NB4 (cell line): ENCODE measurements at regions not wholly inside any gene's neighbourhood (a gene's known extent, or its start where the extent isn't known, plus 50 kb on each side); places are given as distances from the start of the nearest gene placed in this dataset.

ENCODE experiments used
- DNase-seq: peaks from one replicate; pipeline ENCODE4 v3.0.0; 2010; ENCODE audit warnings: low read depth
- H3K4me3 ChIP-seq: one replicate; pipeline ENCODE4 v1.5.1; 2011; ENCODE audit warnings: mild to moderate bottlenecking, low read depth, low read length, moderate library complexity
- MYC ChIP-seq: IDR thresholded peaks from 2 replicates; pipeline ENCODE4 v1.6.1; 2011; ENCODE audit warnings: low read depth, low read length
- POLR2A ChIP-seq: IDR thresholded peaks from 2 replicates; pipeline ENCODE4 v1.6.1; 2011; ENCODE audit warnings: mild to moderate bottlenecking; ENCODE audit not compliant: insufficient read length; ENCODE audit errors: extremely low read depth
- TF ChIP-seq, protein P1 (sequence below): IDR thresholded peaks from 2 replicates; pipeline ENCODE4 v1.6.1; 2011; ENCODE audit warnings: low read depth, low read length
- TF ChIP-seq, protein P2 (sequence below): IDR thresholded peaks from one replicate; pipeline ENCODE4 v1.5.1; 2012; ENCODE audit warnings: low read depth, low read length

DNA sequence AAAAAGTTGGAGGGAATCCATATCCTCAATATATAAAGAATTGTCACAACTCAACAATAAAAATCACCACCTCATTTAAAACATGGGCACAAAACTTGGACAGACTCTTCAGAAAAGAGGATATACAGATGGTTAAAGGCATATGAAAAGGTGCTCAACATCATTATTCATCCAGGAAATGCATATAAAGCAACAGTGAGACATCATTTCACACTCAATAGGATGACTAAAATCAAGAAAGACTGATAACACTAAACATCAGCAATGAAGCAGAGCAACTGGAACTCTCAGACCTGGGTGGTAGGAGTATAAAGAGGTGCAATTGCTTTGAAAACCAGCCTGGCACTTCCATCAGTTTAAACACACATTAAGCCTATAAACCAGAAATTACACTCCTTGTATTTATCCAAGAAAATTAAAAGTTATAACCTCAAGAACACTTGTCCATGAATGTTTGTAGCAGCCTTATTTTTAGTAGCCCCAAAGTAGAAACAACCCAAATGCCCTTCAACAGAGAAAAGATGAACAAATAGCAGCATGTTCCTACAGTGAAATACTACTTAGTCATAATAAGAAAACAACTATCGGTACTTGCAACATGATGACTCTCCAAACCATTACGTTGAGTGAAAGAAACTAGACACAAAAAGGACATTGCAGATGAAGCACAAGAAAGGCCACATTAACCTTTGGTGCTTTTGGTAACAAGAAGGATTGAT is 79.1 kb upstream of the TANC1 start:
- H3K4me3 ChIP-seq, result no peak overlapping the region
- DNase-seq, result no peak
- no peak for TF ChIP-seq POLR2A

DNA sequence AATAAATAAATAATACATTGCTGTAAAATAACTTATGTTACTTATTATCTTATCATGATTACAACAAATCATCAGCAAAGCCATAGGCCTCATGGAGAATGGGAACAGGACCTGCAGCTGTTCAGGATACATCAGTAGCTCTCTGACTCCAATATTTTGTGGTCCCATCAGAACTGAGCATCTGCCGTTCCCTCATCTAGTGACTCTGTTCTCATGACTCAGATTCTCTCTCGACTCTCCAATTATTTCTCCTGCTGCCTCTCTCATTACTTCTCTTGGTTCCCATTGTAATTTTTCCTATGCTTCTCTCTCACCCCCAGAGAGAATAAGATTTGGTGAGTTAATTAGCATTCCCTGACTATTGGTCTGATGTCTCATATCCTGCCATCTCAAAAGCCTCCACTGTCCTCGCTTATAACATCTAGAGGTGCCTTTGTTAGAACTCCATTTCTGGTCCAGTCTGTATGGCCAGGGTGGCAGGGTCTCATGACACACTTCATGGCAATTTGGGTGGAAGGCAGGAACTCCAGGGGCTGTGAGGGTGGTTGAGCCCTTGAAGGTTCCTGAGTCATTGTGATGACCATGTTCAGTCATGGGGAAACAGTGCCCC is 78.0 kb upstream of the TANC1 start:
- H3K4me3 ChIP-seq, result no peak overlapping the region
- DNase-seq, result no peak
- TF ChIP-seq POLR2A (no peak), MYC (no peak)
- TF ChIP-seq, protein P1, sequence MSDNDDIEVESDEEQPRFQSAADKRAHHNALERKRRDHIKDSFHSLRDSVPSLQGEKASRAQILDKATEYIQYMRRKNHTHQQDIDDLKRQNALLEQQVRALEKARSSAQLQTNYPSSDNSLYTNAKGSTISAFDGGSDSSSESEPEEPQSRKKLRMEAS, result no peak
- TF ChIP-seq, protein P2, sequence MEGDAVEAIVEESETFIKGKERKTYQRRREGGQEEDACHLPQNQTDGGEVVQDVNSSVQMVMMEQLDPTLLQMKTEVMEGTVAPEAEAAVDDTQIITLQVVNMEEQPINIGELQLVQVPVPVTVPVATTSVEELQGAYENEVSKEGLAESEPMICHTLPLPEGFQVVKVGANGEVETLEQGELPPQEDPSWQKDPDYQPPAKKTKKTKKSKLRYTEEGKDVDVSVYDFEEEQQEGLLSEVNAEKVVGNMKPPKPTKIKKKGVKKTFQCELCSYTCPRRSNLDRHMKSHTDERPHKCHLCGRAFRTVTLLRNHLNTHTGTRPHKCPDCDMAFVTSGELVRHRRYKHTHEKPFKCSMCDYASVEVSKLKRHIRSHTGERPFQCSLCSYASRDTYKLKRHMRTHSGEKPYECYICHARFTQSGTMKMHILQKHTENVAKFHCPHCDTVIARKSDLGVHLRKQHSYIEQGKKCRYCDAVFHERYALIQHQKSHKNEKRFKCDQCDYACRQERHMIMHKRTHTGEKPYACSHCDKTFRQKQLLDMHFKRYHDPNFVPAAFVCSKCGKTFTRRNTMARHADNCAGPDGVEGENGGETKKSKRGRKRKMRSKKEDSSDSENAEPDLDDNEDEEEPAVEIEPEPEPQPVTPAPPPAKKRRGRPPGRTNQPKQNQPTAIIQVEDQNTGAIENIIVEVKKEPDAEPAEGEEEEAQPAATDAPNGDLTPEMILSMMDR, result no peak

DNA sequence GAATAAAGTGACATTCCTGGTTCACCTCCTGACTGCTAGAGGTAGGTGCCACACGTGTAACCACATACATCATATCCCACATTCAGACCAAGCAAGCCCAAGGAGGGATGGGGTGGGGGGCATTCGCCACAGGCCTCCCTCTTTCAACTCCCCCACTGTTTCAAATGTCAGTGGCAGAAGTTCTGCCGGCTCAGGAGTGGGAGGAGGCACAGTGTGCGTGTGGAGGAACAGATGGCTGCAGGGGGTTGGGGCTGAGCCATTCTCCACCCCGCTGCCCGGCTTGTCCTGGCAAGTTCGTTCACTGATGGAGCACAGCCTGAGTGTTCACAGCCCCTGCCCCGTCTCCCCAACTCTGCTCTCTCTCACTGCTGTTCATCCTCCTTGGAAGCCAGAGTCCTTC is 75.4 kb upstream of the TANC1 start:
- DNase-seq, result no peak
- TF ChIP-seq, protein P1, result no peak
- TF ChIP-seq, protein P2, result no peak
- TF ChIP-seq POLR2A, result no peak
- no peak for TF ChIP-seq MYC
- no peak overlapping the region for H3K4me3 ChIP-seq

DNA sequence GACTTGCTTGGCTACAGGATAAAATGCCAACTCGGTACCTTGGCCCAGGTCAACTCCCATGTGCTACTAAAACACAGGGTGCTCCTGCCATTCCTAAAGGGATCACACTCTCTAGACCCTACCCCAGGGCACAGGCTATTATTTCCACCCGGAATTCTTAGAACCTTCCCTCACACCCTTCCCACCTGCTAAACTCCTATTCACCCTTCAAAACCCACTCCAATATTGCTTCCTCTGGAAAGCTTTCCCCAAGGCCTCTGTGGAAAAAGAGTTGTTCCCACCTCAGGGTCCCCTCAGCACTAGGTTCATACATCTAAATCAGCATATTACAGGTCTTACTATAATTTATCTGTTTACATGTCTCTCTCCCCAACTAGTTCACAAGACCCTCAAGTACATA is 75.0 kb upstream of the TANC1 start:
- H3K4me3 ChIP-seq, result no peak overlapping the region
- TF ChIP-seq MYC (no peak), POLR2A (no peak)
- TF ChIP-seq, protein P1, result no peak
- TF ChIP-seq, protein P2, result no peak
- no peak for DNase-seq

DNA sequence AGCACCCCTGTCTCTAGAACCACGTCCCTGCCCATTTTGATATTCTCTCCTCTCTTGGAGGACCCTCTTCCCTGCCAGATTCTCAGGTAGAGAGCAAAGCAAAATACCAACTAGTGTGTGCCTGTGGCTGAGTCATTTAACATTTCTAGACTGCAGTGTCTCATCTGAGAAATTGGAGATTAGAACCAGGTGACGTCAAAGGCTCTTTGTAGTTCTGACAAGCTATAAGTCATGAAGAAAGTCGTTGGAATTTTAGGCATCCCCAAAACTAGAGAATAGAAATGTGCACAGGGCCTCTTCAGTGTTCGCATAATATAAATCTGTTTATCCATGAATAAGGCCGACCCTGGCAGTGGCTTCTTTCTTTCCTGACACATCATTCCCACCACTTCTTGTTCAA is 74.4 kb upstream of the TANC1 start:
- no peak overlapping the region for H3K4me3 ChIP-seq
- TF ChIP-seq, protein P2, result no peak
- TF ChIP-seq, protein P1, result no peak
- TF ChIP-seq MYC (no peak), POLR2A (no peak)
- DNase-seq, result no peak

DNA sequence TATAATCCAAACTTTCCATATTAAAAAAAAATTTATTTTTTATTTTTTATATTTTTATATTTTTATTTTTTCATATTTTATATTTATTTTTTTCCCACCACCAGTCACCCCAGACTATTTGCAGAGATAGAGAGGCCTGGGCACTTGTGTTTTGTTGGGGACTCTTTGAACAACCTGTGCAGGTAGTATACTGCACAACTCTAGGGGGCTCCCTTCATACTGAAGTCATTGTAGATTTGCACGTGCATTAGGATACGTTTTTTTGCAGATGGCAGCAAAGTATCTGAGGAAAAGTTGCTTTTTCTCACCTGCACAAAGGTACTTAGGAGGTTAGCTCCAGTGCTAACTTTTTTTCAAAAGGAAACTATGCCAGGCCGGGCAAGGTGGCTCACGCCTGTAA is 73.9 kb upstream of the TANC1 start:
- TF ChIP-seq, protein P1, result no peak
- TF ChIP-seq, protein P2, result no peak
- TF ChIP-seq POLR2A, result no peak
- no peak overlapping the region for H3K4me3 ChIP-seq
- no peak for DNase-seq
